ENCODE measurements at regions not wholly inside any gene's neighbourhood (a gene's known extent, or its start where the extent isn't known, plus 50 kb on each side); places are given as distances from the start of the nearest gene placed in this dataset.

- 0% methylated on average over 6 of the region's 6 CpGs for WGBS (ENCODE audit: insufficient coverage, low coverage, missing lambda C conversion rate)
- Histone ChIP-seq H3K4me3 (no peak overlapping the region), H3K4me2 (ENCODE audit: insufficient read depth, low read length) (no peak overlapping the region), H3K79me2 (ENCODE audit: control insufficient read depth, insufficient read depth, low read length) (no peaks in the 10 kb centered on the region), H3K36me3 (ENCODE audit: control insufficient read depth, insufficient read depth, low read length) (no peaks in the 10 kb centered on the region), H3K9me3 (replicated peaks; ENCODE audit: control insufficient read depth, insufficient read depth, low read depth, low read length) (0 out of 2 replicates have a peak, but pooled peaks cover 3% of the 10 kb centered on the region), H3K9me1 (ENCODE audit: control insufficient read depth, insufficient read depth, low read length) (no peaks in the 10 kb centered on the region), H3K27me3 (ENCODE audit: control insufficient read depth in 2 of 2, insufficient read depth in 2 of 2, low read length in 2 of 2) (no peaks in the 10 kb centered on the region), H3K4me1 (replicated peaks in 1 of 2; ENCODE audit: control insufficient read depth in 2 of 2, insufficient read depth in 2 of 2, low read length in 2 of 2) (no peaks in the 10 kb centered on the region), H3K27ac (ENCODE audit: extremely low read depth, low read depth, low read length) (no peak overlapping the region), H2AFZ (ENCODE audit: low read depth, low read length) (no peak overlapping the region), H4K20me1 (replicated peaks; ENCODE audit: control insufficient read depth, insufficient read depth, low read length) (no peaks in the 10 kb centered on the region), H3K9ac (ENCODE audit: insufficient read depth in 1 of 2, low read depth in 2 of 2, low read length in 2 of 2) (no peak overlapping the region)
- FAIRE-seq (no peak), DNase-seq (ENCODE audit: extremely low read depth in 1 of 4, low spot score in 3 of 4) (no peak), ATAC-seq (no peak)
- CTCF ChIA-PET (ENCODE audit: low intra/inter-chr PET ratio), result no interaction called here
- TF ChIP-seq ZNF584 (CRISPR knock-in tag; IDR thresholded peaks at IDR 0.05; ENCODE audit: low read depth), result no peak
- TF ChIP-seq EHMT2 (IDR thresholded peaks at IDR 0.05), result no peak
- no peak for TF ChIP-seq ZNF444 (CRISPR knock-in tag; IDR thresholded peaks at IDR 0.05)
- no peak for TF ChIP-seq CHCHD3 (CRISPR knock-in tag; IDR thresholded peaks at IDR 0.05)
- TF ChIP-seq BMI1 (IDR thresholded peaks at IDR 0.05; ENCODE audit: low read length), result no peak
- TF ChIP-seq SOX6 (IDR thresholded peaks at IDR 0.05), result no peak
- TF ChIP-seq ZNF384 (IDR thresholded peaks at IDR 0.05; ENCODE audit: low read depth, low read length), result no peak
- TF ChIP-seq ZNF449 (CRISPR knock-in tag; IDR thresholded peaks at IDR 0.05), result no peak
- no peak for TF ChIP-seq RAD51 (IDR thresholded peaks at IDR 0.05; ENCODE audit: borderline replicate concordance, low read depth)
- TF ChIP-seq NEUROD1 (IDR thresholded peaks at IDR 0.05; ENCODE audit: borderline replicate concordance, low read depth, low read length, partially characterized antibody), result no peak
- no peak for TF ChIP-seq HBP1 (CRISPR knock-in tag; IDR thresholded peaks at IDR 0.05)
- TF ChIP-seq ZBTB34 (CRISPR knock-in tag; IDR thresholded peaks at IDR 0.05), result no peak
- no peak for TF ChIP-seq ZNF696 (CRISPR knock-in tag; conservative IDR thresholded peaks at IDR 0.05)
- POLR2A ChIA-PET, result no interaction called here
- intact Hi-C loops (cut with micrococcal nuclease), result no loop called here
- BruUV-seq (replicated peaks), result no TSS peak
- in situ Hi-C loops (cut with MboI), result no loop called here
These were observed 262.5 kb downstream of the GJA1 start for GRCh38 chr6:121697921-121698320.

Measured in K562 (cell line).